ENCODE measurements at regions not wholly inside any gene's neighbourhood (a gene's known extent, or its start where the extent isn't known, plus 50 kb on each side); places are given as distances from the start of the nearest gene placed in this dataset.

DNA sequence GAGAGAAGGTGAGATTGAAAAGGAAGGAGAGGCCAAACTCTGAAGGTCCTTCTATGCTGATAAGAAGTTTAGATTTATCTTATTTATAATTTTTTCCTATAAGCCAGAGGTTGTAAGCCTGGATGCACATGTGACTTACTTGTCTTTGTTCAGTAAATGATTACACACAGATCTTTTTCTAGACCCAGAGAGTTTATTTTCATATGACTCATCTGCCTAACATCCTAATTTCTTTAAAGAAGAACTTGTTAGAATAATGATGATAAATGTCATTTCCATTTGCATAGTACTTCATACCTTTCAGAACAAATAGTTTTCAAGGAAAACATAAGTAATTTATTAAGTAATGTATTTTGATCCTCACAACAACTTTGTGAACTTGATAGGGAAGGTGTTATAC lies 434.8 kb upstream of the DPH6 start:
- TF ChIP-seq, protein P1, sequence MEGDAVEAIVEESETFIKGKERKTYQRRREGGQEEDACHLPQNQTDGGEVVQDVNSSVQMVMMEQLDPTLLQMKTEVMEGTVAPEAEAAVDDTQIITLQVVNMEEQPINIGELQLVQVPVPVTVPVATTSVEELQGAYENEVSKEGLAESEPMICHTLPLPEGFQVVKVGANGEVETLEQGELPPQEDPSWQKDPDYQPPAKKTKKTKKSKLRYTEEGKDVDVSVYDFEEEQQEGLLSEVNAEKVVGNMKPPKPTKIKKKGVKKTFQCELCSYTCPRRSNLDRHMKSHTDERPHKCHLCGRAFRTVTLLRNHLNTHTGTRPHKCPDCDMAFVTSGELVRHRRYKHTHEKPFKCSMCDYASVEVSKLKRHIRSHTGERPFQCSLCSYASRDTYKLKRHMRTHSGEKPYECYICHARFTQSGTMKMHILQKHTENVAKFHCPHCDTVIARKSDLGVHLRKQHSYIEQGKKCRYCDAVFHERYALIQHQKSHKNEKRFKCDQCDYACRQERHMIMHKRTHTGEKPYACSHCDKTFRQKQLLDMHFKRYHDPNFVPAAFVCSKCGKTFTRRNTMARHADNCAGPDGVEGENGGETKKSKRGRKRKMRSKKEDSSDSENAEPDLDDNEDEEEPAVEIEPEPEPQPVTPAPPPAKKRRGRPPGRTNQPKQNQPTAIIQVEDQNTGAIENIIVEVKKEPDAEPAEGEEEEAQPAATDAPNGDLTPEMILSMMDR (IDR thresholded peaks at IDR 0.05), result no peak
- no peak for TF ChIP-seq ZFX (IDR thresholded peaks at IDR 0.05; ENCODE audit: borderline replicate concordance)

All from 22Rv1 (cell line).